ENCODE measurements at regions not wholly inside any gene's neighbourhood (a gene's known extent, or its start where the extent isn't known, plus 50 kb on each side); places are given as distances from the start of the nearest gene placed in this dataset.

GRCh38 chr9:27752069-27752468, 178.8 kb upstream of the C9orf72 start:
- H3K4me3 ChIP-seq (ENCODE audit: low read length): no peak overlapping the region
- H3K9me3 ChIP-seq (ENCODE audit: low read depth, low read length): no peaks in the 10 kb centered on the region
- H3K4me1 ChIP-seq (ENCODE audit: insufficient read depth, low read length): no peaks in the 10 kb centered on the region
- H3K27me3 ChIP-seq (ENCODE audit: insufficient read depth, low read length): no peaks in the 10 kb centered on the region

- Histone ChIP-seq H3K27me3 (ENCODE audit: insufficient read depth, low read length) (no peaks in the 10 kb centered on the region), H3K4me3 (ENCODE audit: low read length) (no peak overlapping the region), H3K4me1 (ENCODE audit: insufficient read depth, low read length) (no peaks in the 10 kb centered on the region), H3K9me3 (ENCODE audit: low read depth, low read length) (no peaks in the 10 kb centered on the region)
Observed at GRCh38 chr9:27755846-27756245, 182.6 kb upstream of the C9orf72 start.

GRCh38 chr9:27756418-27756817, 183.1 kb upstream of the C9orf72 start:
- H3K27me3 ChIP-seq (ENCODE audit: insufficient read depth, low read length): no peaks in the 10 kb centered on the region
- no peak overlapping the region for H3K4me3 ChIP-seq (ENCODE audit: low read length)
- no peaks in the 10 kb centered on the region for H3K4me1 ChIP-seq (ENCODE audit: insufficient read depth, low read length)
- H3K9me3 ChIP-seq (ENCODE audit: low read depth, low read length): no peaks in the 10 kb centered on the region

GRCh38 chr9:27763831-27764230, 190.6 kb upstream of the C9orf72 start:
- no peak overlapping the region for H3K4me3 ChIP-seq (ENCODE audit: low read length)
- H3K4me1 ChIP-seq (ENCODE audit: insufficient read depth, low read length): no peaks in the 10 kb centered on the region
- no peaks in the 10 kb centered on the region for H3K27me3 ChIP-seq (ENCODE audit: insufficient read depth, low read length)
- no peaks in the 10 kb centered on the region for H3K9me3 ChIP-seq (ENCODE audit: low read depth, low read length)

GRCh38 chr9:27765266-27766072, 192.2 kb upstream of the C9orf72 start:
- no peak overlapping the region for H3K4me3 ChIP-seq (ENCODE audit: low read length)
- no peaks in the 10 kb centered on the region for H3K9me3 ChIP-seq (ENCODE audit: low read depth, low read length)
- H3K4me1 ChIP-seq (ENCODE audit: insufficient read depth, low read length): no peaks in the 10 kb centered on the region
- no peaks in the 10 kb centered on the region for H3K27me3 ChIP-seq (ENCODE audit: insufficient read depth, low read length)

GRCh38 chr9:27766073-27766835, 193.0 kb upstream of the C9orf72 start:
- Histone ChIP-seq H3K9me3 (ENCODE audit: low read depth, low read length) (no peaks in the 10 kb centered on the region), H3K4me1 (ENCODE audit: insufficient read depth, low read length) (no peaks in the 10 kb centered on the region), H3K27me3 (ENCODE audit: insufficient read depth, low read length) (no peaks in the 10 kb centered on the region), H3K4me3 (ENCODE audit: low read length) (no peak overlapping the region)

GRCh38 chr9:27768781-27769180, 195.5 kb upstream of the C9orf72 start:
- Histone ChIP-seq H3K27me3 (ENCODE audit: insufficient read depth, low read length) (no peaks in the 10 kb centered on the region), H3K9me3 (ENCODE audit: low read depth, low read length) (no peaks in the 10 kb centered on the region), H3K4me3 (ENCODE audit: low read length) (no peak overlapping the region), H3K4me1 (ENCODE audit: insufficient read depth, low read length) (no peaks in the 10 kb centered on the region)

GRCh38 chr9:27770541-27770940, 197.3 kb upstream of the C9orf72 start:
- Histone ChIP-seq H3K4me1 (ENCODE audit: insufficient read depth, low read length) (no peaks in the 10 kb centered on the region), H3K4me3 (ENCODE audit: low read length) (no peak overlapping the region), H3K27me3 (ENCODE audit: insufficient read depth, low read length) (no peaks in the 10 kb centered on the region), H3K9me3 (ENCODE audit: low read depth, low read length) (no peaks in the 10 kb centered on the region)

GRCh38 chr9:27771803-27772545, 198.7 kb upstream of the C9orf72 start:
- H3K9me3 ChIP-seq (ENCODE audit: low read depth, low read length): no peaks in the 10 kb centered on the region

GRCh38 chr9:27784847-27785713, 211.8 kb upstream of the C9orf72 start:
- Histone ChIP-seq H3K27me3 (ENCODE audit: insufficient read depth, low read length) (no peaks in the 10 kb centered on the region), H3K4me1 (ENCODE audit: insufficient read depth, low read length) (no peaks in the 10 kb centered on the region), H3K4me3 (ENCODE audit: low read length) (no peak overlapping the region), H3K9me3 (ENCODE audit: low read depth, low read length) (no peaks in the 10 kb centered on the region)

More at GRCh38 chr9:27771803-27772545, 198.7 kb upstream of the C9orf72 start:
- no peaks in the 10 kb centered on the region for H3K4me1 ChIP-seq (ENCODE audit: insufficient read depth, low read length)
- H3K27me3 ChIP-seq (ENCODE audit: insufficient read depth, low read length): no peaks in the 10 kb centered on the region
- H3K4me3 ChIP-seq (ENCODE audit: low read length): no peak overlapping the region

- Histone ChIP-seq H3K4me3 (ENCODE audit: low read length) (no peak overlapping the region), H3K27me3 (ENCODE audit: insufficient read depth, low read length) (no peaks in the 10 kb centered on the region), H3K9me3 (ENCODE audit: low read depth, low read length) (no peaks in the 10 kb centered on the region), H3K4me1 (ENCODE audit: insufficient read depth, low read length) (no peaks in the 10 kb centered on the region)
Observed at GRCh38 chr9:27785714-27786100, 212.4 kb upstream of the C9orf72 start.

- Histone ChIP-seq H3K4me1 (ENCODE audit: insufficient read depth, low read length) (no peaks in the 10 kb centered on the region), H3K9me3 (ENCODE audit: low read depth, low read length) (no peaks in the 10 kb centered on the region), H3K4me3 (ENCODE audit: low read length) (no peak overlapping the region), H3K27me3 (ENCODE audit: insufficient read depth, low read length) (no peaks in the 10 kb centered on the region)
Observed at GRCh38 chr9:27787891-27788290, 214.6 kb upstream of the C9orf72 start.

GRCh38 chr9:27791311-27791710, 218.0 kb upstream of the C9orf72 start:
- H3K27me3 ChIP-seq (ENCODE audit: insufficient read depth, low read length): no peaks in the 10 kb centered on the region
- no peak overlapping the region for H3K4me3 ChIP-seq (ENCODE audit: low read length)
- no peaks in the 10 kb centered on the region for H3K4me1 ChIP-seq (ENCODE audit: insufficient read depth, low read length)
- no peaks in the 10 kb centered on the region for H3K9me3 ChIP-seq (ENCODE audit: low read depth, low read length)

- Histone ChIP-seq H3K4me1 (ENCODE audit: insufficient read depth, low read length) (no peaks in the 10 kb centered on the region), H3K27me3 (ENCODE audit: insufficient read depth, low read length) (no peaks in the 10 kb centered on the region), H3K4me3 (ENCODE audit: low read length) (no peak overlapping the region), H3K9me3 (ENCODE audit: low read depth, low read length) (no peaks in the 10 kb centered on the region)
Observed at GRCh38 chr9:27792971-27793689, 219.8 kb upstream of the C9orf72 start.
